H9 (cell line): ENCODE measurements at regions not wholly inside any gene's neighbourhood (a gene's known extent, or its start where the extent isn't known, plus 50 kb on each side); places are given as distances from the start of the nearest gene placed in this dataset.

Experiments used
- DNase-seq: peaks from one replicate; pipeline ENCODE4 v3.0.0-alpha.2; 2017
- H2AFZ ChIP-seq: one replicate; pipeline ENCODE4 v1.6.1; 2013; ENCODE audit warnings: mild to moderate bottlenecking, low read length, control low read depth, moderate library complexity
- H2AK5ac ChIP-seq: 2 replicates; pipeline ENCODE4 v1.6.1; 2013; ENCODE audit warnings: low read length, control low read depth, mixed read lengths; ENCODE audit not compliant: insufficient read length
- H2BK120ac ChIP-seq: one replicate; pipeline ENCODE4 v1.6.1; 2013; ENCODE audit warnings: low read depth, mild to moderate bottlenecking, low read length, control low read depth, inconsistent platforms; ENCODE audit not compliant: poor library complexity, severe bottlenecking
- H2BK12ac ChIP-seq: 2 replicates; pipeline ENCODE4 v1.6.1; 2013; ENCODE audit warnings: low read length, control low read depth, mixed read lengths, low read depth; ENCODE audit not compliant: insufficient read length
- H2BK15ac ChIP-seq: 2 replicates; pipeline ENCODE4 v1.6.1; 2013; ENCODE audit warnings: low read depth, low read length, control low read depth
- H2BK20ac ChIP-seq: one replicate; pipeline ENCODE4 v1.6.1; 2013; ENCODE audit warnings: low read depth, mild to moderate bottlenecking, low read length, control low read depth, inconsistent platforms; ENCODE audit not compliant: poor library complexity, severe bottlenecking
- H2BK5ac ChIP-seq: 2 replicates; pipeline ENCODE4 v1.6.1; 2013; ENCODE audit warnings: low read length, control low read depth, mixed read lengths; ENCODE audit not compliant: insufficient read length
- H3K14ac ChIP-seq: 2 replicates; pipeline ENCODE4 v1.6.1; 2013; ENCODE audit warnings: low read length, control low read depth; ENCODE audit not compliant: insufficient read depth
- H3K18ac ChIP-seq: 2 replicates; pipeline ENCODE4 v1.6.1; 2013; ENCODE audit warnings: low read depth, mild to moderate bottlenecking, mixed read lengths, low read length, control low read depth; ENCODE audit not compliant: insufficient read length
- H3K23ac ChIP-seq: 2 replicates; pipeline ENCODE4 v1.6.1; 2013; ENCODE audit warnings: low read length, control low read depth, mixed read lengths, low read depth; ENCODE audit not compliant: insufficient read length
- H3K23me2 ChIP-seq: 2 replicates; pipeline ENCODE4 v1.6.1; 2013; ENCODE audit warnings: low read depth, mild to moderate bottlenecking, mixed read lengths, low read length, control low read depth; ENCODE audit not compliant: insufficient read length, poor library complexity, severe bottlenecking
- H3K27ac ChIP-seq: 2 replicates; pipeline ENCODE4 v1.5.1; 2013; ENCODE audit warnings: low read length, control low read depth, mixed read lengths, low read depth; ENCODE audit not compliant: insufficient read length
- H3K27me3 ChIP-seq: 2 replicates; pipeline ENCODE4 v1.6.1; 2013; ENCODE audit warnings: low read length, control low read depth, inconsistent platforms; ENCODE audit not compliant: insufficient read depth
- H3K4ac ChIP-seq: 2 replicates; pipeline ENCODE4 v1.6.1; 2013; ENCODE audit warnings: low read depth, mild to moderate bottlenecking, control low read depth, inconsistent platforms, low read length, moderate library complexity
- H3K4me1 ChIP-seq: 2 replicates; pipeline ENCODE4 v1.6.1; 2013; ENCODE audit warnings: low read length, control low read depth, inconsistent platforms; ENCODE audit not compliant: insufficient read depth
- H3K4me2 ChIP-seq: 2 replicates; pipeline ENCODE4 v1.6.1; 2013; ENCODE audit warnings: low read length, control low read depth, mixed read lengths; ENCODE audit not compliant: insufficient read length, insufficient read depth
- H3K56ac ChIP-seq: 2 replicates; pipeline ENCODE4 v1.6.1; 2013; ENCODE audit warnings: low read depth, mild to moderate bottlenecking, mixed read lengths, low read length, control low read depth; ENCODE audit not compliant: insufficient read length
- H3K79me1 ChIP-seq: 2 replicates; pipeline ENCODE4 v1.6.1; 2013; ENCODE audit warnings: low read depth, mild to moderate bottlenecking, moderate library complexity, low read length, control low read depth, inconsistent platforms; ENCODE audit not compliant: insufficient read depth, poor library complexity, severe bottlenecking
- H3K79me2 ChIP-seq: 2 replicates; pipeline ENCODE4 v1.6.1; 2013; ENCODE audit warnings: low read length, control low read depth, inconsistent platforms; ENCODE audit not compliant: insufficient read depth
- H3K9ac ChIP-seq: 2 replicates; pipeline ENCODE4 v1.6.1; 2013; ENCODE audit warnings: low read length, control low read depth, mixed read lengths; ENCODE audit not compliant: insufficient read length; ENCODE audit errors: extremely low read depth
- H3K9me3 ChIP-seq: one replicate; pipeline ENCODE4 v1.6.1; 2013; ENCODE audit warnings: low read depth, low read length, inconsistent platforms; ENCODE audit not compliant: control insufficient read depth
- H3T11ph ChIP-seq: one replicate; pipeline ENCODE4 v1.6.1; 2013; ENCODE audit warnings: mild to moderate bottlenecking, low read length, control low read depth, inconsistent platforms
- H4K20me1 ChIP-seq: one replicate; pipeline ENCODE4 v1.6.1; 2013; ENCODE audit not compliant: control insufficient read depth, insufficient read length, insufficient read depth
- H4K5ac ChIP-seq: 2 replicates; pipeline ENCODE4 v1.6.1; 2013; ENCODE audit warnings: low read depth, mild to moderate bottlenecking, mixed read lengths, low read length, control low read depth; ENCODE audit not compliant: insufficient read length
- H4K8ac ChIP-seq: replicated peaks from 2 replicates; pipeline ENCODE4 v1.6.1; 2013; ENCODE audit warnings: low read length, control low read depth, mixed read lengths, low read depth; ENCODE audit not compliant: insufficient read length
- H4K91ac ChIP-seq: 2 replicates; pipeline ENCODE4 v1.6.1; 2013; ENCODE audit warnings: low read depth, mild to moderate bottlenecking, moderate library complexity, mixed read lengths, low read length, control low read depth; ENCODE audit not compliant: insufficient read length
- H3K27ac Mint-ChIP-seq, 3 experiments: 2 replicates in 2 of 3; 3 replicates in 1 of 3; pipeline ENCODE4 v1.8.0; 2020 to 2021; ENCODE audit warnings: mixed read lengths in 3 of 3, mild to moderate bottlenecking in 1 of 3, moderate library complexity in 1 of 3
- H3K27me3 Mint-ChIP-seq: 2 replicates; pipeline ENCODE4 v1.8.0; 2021; ENCODE audit warnings: low read depth, mild to moderate bottlenecking, moderate library complexity, mixed read lengths
- H3K36me3 Mint-ChIP-seq, 3 experiments: 2 replicates in 2 of 3; 3 replicates in 1 of 3; pipeline ENCODE4 v1.8.0; 2020 to 2021; ENCODE audit warnings: low read depth in 3 of 3, mixed read lengths in 3 of 3; ENCODE audit not compliant: insufficient read depth in 1 of 3
- H3K4me1 Mint-ChIP-seq, 2 experiments: 2 replicates each; pipeline ENCODE4 v1.8.0; 2020; ENCODE audit warnings: mixed read lengths in 2 of 2
- H3K4me3 Mint-ChIP-seq, 2 experiments: 2 replicates in 1 of 2; 3 replicates in 1 of 2; pipeline ENCODE4 v1.8.0; 2020 to 2021; ENCODE audit warnings: mild to moderate bottlenecking in 2 of 2, mixed read lengths in 2 of 2, moderate library complexity in 1 of 2
- H3K9me3 Mint-ChIP-seq, 2 experiments: 2 replicates in 1 of 2; 3 replicates in 1 of 2; pipeline ENCODE4 v1.8.0; 2020; ENCODE audit warnings: mild to moderate bottlenecking in 2 of 2, mixed read lengths in 2 of 2, moderate library complexity in 1 of 2
- WGBS: extraction: QIAGEN DNeasy Blood & Tissue Kit; methylation state at CpG from one replicate; pipeline ENCODE4 v1.1.7; 2013; ENCODE audit warnings: missing lambda C conversion rate, low lambda C conversion rate, mixed read lengths; ENCODE audit not compliant: insufficient read length; ENCODE audit errors: extremely low coverage; 5-methylcytosine and 5-hydroxymethylcytosine counted together
- TF ChIP-seq, protein P1 (sequence below): fragments of 200-600 bp; sonication (generic); conservative IDR thresholded peaks from 3 replicates; pipeline ENCODE4 v1.8.0; 2021; ENCODE audit warnings: antibody characterized with exemption, mild to moderate bottlenecking

DNA sequence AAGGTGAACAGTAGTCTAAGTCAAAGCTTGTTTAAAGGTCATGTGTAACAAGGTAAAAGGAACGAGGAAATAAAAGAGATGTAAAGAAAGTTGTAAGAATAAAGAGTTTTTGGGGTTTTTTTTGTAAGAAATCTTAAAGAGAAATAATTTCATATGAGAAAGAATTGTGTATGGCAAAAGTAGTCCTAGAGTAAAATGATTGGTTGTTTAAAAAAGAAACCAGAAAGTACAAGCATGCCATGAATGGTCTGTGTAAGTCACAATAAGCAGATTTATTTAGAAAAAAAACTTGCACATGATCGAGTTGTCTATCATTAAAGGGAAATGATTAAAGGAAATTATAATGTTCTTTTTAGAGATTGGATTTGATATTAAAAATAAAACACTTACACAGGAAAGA lies 172.6 kb upstream of the TUSC1 start:
- Histone ChIP-seq H4K5ac (no peak overlapping the region), H3K79me2 (no peaks in the 10 kb centered on the region), H2AFZ (no peak overlapping the region), H3K4me2 (no peak overlapping the region), H2BK12ac (no peak overlapping the region), H3K23ac (no peak overlapping the region), H2BK5ac (no peak overlapping the region), H3K18ac (no peak overlapping the region), H4K91ac (no peak overlapping the region), H3K9ac (no peak overlapping the region), H4K20me1 (no peaks in the 10 kb centered on the region), H3K79me1 (no peaks in the 10 kb centered on the region), H3K9me3 (peaks cover 7% of the 10 kb centered on the region), H3T11ph (no peak overlapping the region), H3K4ac (no peak overlapping the region), H3K14ac (no peak overlapping the region), H2AK5ac (no peak overlapping the region), H3K27ac (no peak overlapping the region), H3K4me1 (no peaks in the 10 kb centered on the region), H3K23me2 (no peaks in the 10 kb centered on the region), H3K56ac (no peak overlapping the region), H3K27me3 (no peaks in the 10 kb centered on the region), H2BK20ac (no peak overlapping the region), H4K8ac (no peak overlapping the region), H2BK120ac (no peak overlapping the region), H2BK15ac (no peak overlapping the region)
- WGBS, result 100% methylated on average over 1 of the region's 2 CpGs
- TF ChIP-seq, protein P1, sequence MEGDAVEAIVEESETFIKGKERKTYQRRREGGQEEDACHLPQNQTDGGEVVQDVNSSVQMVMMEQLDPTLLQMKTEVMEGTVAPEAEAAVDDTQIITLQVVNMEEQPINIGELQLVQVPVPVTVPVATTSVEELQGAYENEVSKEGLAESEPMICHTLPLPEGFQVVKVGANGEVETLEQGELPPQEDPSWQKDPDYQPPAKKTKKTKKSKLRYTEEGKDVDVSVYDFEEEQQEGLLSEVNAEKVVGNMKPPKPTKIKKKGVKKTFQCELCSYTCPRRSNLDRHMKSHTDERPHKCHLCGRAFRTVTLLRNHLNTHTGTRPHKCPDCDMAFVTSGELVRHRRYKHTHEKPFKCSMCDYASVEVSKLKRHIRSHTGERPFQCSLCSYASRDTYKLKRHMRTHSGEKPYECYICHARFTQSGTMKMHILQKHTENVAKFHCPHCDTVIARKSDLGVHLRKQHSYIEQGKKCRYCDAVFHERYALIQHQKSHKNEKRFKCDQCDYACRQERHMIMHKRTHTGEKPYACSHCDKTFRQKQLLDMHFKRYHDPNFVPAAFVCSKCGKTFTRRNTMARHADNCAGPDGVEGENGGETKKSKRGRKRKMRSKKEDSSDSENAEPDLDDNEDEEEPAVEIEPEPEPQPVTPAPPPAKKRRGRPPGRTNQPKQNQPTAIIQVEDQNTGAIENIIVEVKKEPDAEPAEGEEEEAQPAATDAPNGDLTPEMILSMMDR, result no peak
- Mint-ChIP-seq H3K27me3 (no peaks in the 10 kb centered on the region), H3K4me1 (no peaks in the 10 kb centered on the region), H3K36me3 (peaks cover 19 to 61% (median 37%) of the 10 kb centered on the region in 3 experiments), H3K27ac (no peak overlapping the region), H3K4me3 (no peak overlapping the region), H3K9me3 (peaks cover 56 to 61% of the 10 kb centered on the region in 2 experiments)
- DNase-seq, result no peak
